ENCODE measurements at regions not wholly inside any gene's neighbourhood (a gene's known extent, or its start where the extent isn't known, plus 50 kb on each side); places are given as distances from the start of the nearest gene placed in this dataset.

- no peak for TF ChIP-seq CTCF (IDR thresholded peaks at IDR 0.05; ENCODE audit: low read length)
- TF ChIP-seq EZH2phosphoT487 (IDR thresholded peaks at IDR 0.05; ENCODE audit: low read length), result no peak
These were observed 169.2 kb upstream of the CPEB2 start for GRCh38 chr4:14833053-14833452.

All from MM.1S (cell line).